GM19463 (cell line): ENCODE measurements at regions not wholly inside any gene's neighbourhood (a gene's known extent, or its start where the extent isn't known, plus 50 kb on each side); places are given as distances from the start of the nearest gene placed in this dataset.

Source experiments
- ATAC-seq: cut with Tn5 transposase; IDR thresholded peaks from one replicate; pipeline ENCODE4 v1.9.1; 2021; ENCODE audit warnings: mild to moderate bottlenecking, moderate library complexity; ENCODE audit not compliant: unreplicated experiment

- ATAC-seq = no peak
Measured at GRCh38 chr12:21713133-21713532, 55.5 kb upstream of the LDHB start.

- ATAC-seq = peak; percentile 48
Measured at GRCh38 chr12:21710958-21711775, 53.5 kb upstream of the LDHB start.
